GM21529 (cell line): ENCODE measurements at regions not wholly inside any gene's neighbourhood (a gene's known extent, or its start where the extent isn't known, plus 50 kb on each side); places are given as distances from the start of the nearest gene placed in this dataset.

ENCODE experiments used
- ATAC-seq: cut with Tn5 transposase; IDR thresholded peaks from one replicate; pipeline ENCODE4 v1.9.1; 2021; ENCODE audit not compliant: unreplicated experiment

DNA sequence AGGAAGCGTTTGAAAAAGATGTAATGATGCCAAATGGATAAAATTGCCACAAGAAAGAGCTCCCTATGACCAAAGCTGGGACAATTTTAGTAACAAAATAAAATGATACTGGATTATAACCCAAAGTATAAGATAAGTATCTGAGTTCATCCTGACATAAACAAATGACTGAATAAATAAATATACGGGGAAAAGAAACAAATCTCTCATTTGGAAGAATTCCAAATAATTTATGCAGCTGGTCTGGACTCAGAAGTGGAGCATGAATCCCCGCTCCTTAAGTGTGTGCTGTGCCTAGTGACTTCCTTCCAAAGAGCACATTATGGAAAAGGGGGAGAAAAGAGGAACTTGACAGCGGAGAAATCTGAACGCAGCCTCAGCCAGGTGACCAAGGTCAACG, 186.2 kb downstream of the RAMP3 start:
- no peak for ATAC-seq

DNA sequence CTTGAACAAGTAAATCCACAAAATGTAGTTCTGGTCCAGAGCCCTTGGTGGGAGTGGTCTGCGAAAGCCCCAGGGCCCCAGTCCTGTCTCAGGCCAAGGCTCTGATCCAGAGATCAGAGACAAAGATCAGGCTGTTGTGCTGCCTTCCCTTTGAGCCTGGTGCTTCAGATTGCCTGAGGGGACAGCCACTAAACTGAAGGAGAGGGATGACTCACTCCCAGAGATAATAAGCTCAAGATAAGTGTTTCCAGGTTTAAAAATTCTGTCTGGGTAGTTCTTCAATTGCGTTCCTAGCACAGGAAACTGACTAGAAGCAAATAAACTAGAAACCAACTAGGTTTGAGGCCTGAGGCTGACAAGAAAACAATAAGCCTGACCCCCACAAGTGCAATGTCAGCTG, 190.2 kb downstream of the RAMP3 start:
- no peak for ATAC-seq

- ATAC-seq, result no peak
Observed at GRCh38 chr7:45349090-45349489, 191.5 kb downstream of the RAMP3 start.

- no peak for ATAC-seq
Observed at GRCh38 chr7:45350896-45351295, 193.3 kb downstream of the RAMP3 start.

DNA sequence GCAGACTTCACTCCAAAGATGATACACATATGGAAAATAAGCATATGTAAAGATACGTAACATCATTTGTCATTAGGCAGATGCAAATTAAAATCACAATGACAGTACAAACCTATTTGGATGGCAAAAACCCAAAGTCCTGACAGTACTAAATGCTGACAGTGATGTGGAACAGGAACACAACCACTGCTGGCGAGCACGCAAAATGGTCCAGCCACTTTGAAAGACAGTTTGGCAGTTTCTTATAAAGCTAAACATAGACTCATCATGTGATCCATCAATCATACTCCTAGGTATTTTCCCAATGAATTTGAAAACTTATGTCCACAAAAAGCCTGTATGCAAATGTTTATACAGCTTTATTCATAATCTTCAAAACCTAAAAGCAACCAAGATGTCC, 200.7 kb downstream of the RAMP3 start:
- ATAC-seq, result no peak

DNA sequence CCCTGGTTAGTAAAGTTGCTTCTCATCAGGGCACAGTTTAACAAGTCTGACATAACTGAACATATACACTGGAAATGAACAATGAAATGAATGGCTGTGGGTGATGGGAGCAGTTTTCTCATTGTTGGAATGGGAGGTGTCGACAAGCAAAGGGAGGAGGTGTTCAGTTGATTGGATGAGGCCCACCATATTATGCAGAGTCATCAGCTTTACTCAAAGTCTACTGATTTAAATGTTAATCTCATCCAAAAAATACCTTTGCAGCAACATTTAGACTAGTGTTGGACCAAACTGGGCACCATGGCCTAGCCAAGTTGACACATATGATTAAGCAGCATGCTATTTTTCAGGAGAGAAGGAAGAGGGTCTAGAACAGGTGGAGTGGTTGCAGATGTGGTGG, 201.7 kb downstream of the RAMP3 start:
- ATAC-seq, result no peak

DNA sequence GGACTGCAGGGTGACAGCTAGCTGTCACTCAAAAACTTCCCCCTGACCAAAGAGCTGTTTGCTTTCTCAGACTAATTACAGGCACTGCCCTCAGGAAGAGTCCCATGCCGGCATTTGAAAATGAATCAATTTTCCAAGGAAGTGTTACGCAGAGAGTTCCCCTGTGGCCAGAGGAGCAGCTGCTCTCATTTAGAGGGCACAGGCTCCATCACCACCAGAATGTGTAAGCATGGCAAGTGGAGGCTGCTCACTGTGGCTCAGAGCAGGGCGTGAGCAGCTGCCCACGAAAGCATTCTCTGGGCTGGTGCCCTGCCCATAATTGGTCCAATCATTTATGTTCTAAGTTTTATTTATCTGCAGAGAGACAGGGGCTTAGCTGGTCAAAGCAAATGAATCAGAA, 202.2 kb downstream of the RAMP3 start:
- no peak for ATAC-seq

GRCh38 chr7:45363669-45364068, 206.1 kb downstream of the RAMP3 start:
- no peak for ATAC-seq

DNA sequence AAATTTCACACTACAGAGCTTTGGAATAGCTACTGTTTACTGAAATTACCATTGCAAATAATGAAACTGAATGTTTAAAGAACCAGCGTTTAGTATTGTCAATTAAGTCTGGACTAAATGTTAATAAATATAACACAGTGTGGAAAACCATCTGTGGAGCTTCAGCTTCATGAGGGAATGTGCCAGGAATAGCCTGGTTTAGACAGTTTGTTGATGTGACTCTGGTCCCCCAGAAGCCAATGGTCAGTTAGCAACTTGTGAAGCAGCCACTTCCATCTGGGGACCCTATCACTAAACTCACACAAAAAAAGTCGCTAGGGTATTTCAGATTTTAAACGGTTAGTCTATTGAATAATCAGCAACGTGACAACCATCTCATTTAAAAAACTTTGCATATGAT, 207.8 kb downstream of the RAMP3 start:
- no peak for ATAC-seq

DNA sequence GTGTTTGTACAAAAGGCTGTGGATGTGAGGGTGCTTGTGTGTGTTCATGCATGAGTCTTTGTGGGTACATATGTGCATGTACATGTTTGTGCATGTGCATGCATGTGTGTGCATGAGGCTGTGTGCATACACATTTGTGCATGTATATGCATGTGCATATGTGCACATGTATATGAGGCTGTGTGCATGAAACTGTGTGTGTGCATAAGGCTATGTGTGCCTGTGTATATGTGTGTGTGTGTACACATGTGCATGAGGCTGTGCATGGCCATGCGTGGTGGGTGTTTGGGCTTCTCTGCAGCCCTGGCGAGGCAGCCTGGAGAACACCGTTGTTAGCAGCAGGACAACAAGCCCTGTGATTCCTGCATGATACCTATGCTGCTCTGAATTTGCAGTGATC, 207.7 kb upstream of the ADCY1 start:
- ATAC-seq, result no peak

DNA sequence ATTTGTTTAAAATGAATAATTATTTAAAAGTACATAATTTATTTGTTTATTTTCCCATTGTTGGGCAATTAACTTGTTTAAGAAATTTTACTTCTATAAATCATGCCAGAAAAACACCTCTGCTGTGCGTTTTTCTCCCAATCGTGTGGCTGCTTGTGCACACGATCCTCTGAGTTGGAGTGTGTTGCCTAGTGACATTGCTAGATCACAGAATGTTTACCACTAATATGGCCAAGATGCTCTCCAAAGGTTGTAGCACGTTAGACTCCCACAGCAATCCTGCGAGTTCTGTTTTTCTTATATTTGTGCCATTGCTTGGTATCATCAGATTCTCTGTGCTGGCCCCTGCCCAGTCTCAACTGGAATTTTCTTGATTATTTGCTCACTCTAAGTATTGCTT, 207.1 kb upstream of the ADCY1 start:
- no peak for ATAC-seq

GRCh38 chr7:45368129-45368807, 205.9 kb upstream of the ADCY1 start:
- ATAC-seq, result no peak

GRCh38 chr7:45384499-45384898, 189.7 kb upstream of the ADCY1 start:
- no peak for ATAC-seq

DNA sequence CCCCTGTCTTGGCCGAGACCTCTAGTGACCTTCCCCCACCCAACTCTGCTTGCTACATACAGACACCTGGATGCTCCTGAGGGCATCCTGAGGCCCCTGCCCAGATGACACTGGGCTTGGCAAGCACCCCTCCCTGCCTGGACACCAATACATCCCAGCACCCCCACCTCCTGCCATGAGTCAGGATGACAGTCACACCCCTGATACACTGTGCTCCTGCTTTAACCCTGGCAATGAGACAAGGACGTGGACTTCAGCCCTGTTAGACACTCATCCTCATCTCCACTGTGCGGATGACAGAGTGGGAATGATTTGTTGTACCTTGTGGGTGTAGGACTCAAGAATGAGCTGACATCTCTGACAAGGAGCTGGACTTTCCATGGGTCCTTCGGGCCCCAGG, 186.3 kb upstream of the ADCY1 start:
- no peak for ATAC-seq

- no peak for ATAC-seq
Observed at GRCh38 chr7:45389073-45389872, 184.9 kb upstream of the ADCY1 start.

GRCh38 chr7:45390180-45390579, 184.0 kb upstream of the ADCY1 start:
- ATAC-seq, result no peak

GRCh38 chr7:45390731-45391130, 183.4 kb upstream of the ADCY1 start:
- no peak for ATAC-seq

- no peak for ATAC-seq
Observed at GRCh38 chr7:45391618-45392451, 182.3 kb upstream of the ADCY1 start.

DNA sequence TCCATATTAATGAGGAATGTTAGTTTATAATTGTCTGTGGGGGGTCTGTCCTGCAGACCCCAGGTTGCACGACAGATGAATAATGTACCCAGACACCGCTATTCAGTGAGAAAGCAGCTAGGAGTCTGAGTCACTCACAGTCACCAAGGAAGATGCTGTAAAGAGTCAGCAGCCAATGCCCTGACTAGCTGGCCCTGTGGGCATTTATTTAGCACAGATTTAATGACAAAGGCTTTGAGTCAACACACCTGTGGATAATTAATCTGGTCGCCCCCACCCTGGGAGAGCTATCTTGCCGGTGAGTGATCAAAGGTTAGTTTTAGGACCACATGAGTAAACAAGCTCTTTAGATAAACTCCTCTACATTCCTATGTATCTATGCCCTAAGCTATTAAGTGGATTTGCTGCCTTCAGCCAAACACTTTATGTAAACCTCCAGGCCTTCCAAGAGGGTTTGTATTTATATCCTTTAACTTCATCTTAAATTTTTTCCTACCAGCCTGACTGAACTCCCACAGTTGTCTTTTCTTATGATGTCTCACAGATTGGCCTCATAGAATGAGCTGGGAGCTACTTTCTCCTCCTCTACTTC, 180.0 kb upstream of the ADCY1 start:
- ATAC-seq, result no peak

DNA sequence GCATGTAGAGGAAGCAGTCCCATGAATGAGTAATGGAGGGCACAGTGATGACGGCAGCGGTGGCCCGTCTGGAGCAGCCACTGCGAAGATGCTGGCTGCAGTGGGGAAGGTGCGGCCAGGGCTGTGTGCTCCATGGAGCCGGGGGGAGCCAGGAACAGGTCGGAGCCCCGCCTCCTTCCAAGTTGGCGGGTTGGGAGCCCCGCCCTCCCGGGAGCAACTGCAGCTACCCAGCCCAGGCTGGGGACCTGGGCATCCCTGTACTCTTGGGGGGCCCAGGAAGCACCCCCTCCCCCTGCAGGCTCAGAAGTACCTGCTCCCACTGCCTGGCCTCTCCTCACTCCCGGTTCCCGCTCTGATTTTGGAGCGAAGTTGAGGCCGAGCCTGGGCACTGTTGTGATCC, 175.1 kb upstream of the ADCY1 start:
- ATAC-seq, result no peak

GRCh38 chr7:45400680-45401079, 173.5 kb upstream of the ADCY1 start:
- no peak for ATAC-seq
